Peyer's patch (tissue), 4 donors: ENCODE measurements at regions not wholly inside any gene's neighbourhood (a gene's known extent, or its start where the extent isn't known, plus 50 kb on each side); places are given as distances from the start of the nearest gene placed in this dataset.

ENCODE experiments used
- POLR2A ChIP-seq, 2 donors: fragments of 450-650 bp; IDR thresholded peaks; one replicate each; pipeline ENCODE4 v1.5.1; 2017; ENCODE audit warnings: antibody characterized with exemption in 2 of 2, mild to moderate bottlenecking in 2 of 2, moderate library complexity in 2 of 2
- TF ChIP-seq, protein P1 (sequence below), 6 experiments: fragments of 450-650 bp in 4 of 6; fragments of 200-600 bp in 2 of 6; sonication (generic) in 1 of 6; IDR thresholded peaks; one replicate each; pipeline ENCODE4 v1.5.1; 2017 to 2019; ENCODE audit warnings: antibody characterized with exemption in 6 of 6, mild to moderate bottlenecking in 3 of 6, moderate library complexity in 1 of 6

DNA sequence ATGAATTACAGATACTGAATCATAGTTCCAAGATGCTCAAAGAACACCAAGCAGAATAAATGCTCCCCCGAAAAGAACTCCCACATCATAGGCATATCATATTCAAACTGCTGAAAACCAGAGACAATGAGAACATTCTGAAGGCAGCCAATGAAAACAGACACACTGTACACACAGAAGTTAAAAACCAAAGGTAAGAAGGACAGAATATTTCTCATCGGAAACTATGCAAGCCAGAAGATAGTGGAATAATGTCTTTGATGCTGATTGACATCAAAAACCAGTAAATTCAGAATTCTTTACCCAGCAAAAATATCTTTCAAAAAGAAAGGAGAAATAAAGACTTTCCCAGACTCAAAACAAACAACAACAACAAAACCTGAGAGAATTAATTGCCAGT lies 73.8 kb upstream of the IRX5 start:
- TF ChIP-seq, protein P1, sequence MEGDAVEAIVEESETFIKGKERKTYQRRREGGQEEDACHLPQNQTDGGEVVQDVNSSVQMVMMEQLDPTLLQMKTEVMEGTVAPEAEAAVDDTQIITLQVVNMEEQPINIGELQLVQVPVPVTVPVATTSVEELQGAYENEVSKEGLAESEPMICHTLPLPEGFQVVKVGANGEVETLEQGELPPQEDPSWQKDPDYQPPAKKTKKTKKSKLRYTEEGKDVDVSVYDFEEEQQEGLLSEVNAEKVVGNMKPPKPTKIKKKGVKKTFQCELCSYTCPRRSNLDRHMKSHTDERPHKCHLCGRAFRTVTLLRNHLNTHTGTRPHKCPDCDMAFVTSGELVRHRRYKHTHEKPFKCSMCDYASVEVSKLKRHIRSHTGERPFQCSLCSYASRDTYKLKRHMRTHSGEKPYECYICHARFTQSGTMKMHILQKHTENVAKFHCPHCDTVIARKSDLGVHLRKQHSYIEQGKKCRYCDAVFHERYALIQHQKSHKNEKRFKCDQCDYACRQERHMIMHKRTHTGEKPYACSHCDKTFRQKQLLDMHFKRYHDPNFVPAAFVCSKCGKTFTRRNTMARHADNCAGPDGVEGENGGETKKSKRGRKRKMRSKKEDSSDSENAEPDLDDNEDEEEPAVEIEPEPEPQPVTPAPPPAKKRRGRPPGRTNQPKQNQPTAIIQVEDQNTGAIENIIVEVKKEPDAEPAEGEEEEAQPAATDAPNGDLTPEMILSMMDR (IDR thresholded peaks at IDR 0.05), result no peak
- TF ChIP-seq POLR2A (IDR thresholded peaks at IDR 0.05), result no peak
